K562 (cell line): ENCODE measurements at regions not wholly inside any gene's neighbourhood (a gene's known extent, or its start where the extent isn't known, plus 50 kb on each side); places are given as distances from the start of the nearest gene placed in this dataset.

Source experiments
- ATAC-seq: fragments of 200-7000 bp; cut with Tn5 transposase; 3 replicates; pipeline ENCODE4 v1.9.1; 2020; ENCODE audit warnings: moderate library complexity
- BruUV-seq: library from RNA; stranded (reverse); fragments of 400-500 nt; replicated peaks from 2 replicates; lab custom pipeline; 2021; lab: Mats Ljungman, UMichigan
- CTCF ChIA-PET: fragments of 300-600 bp; formaldehyde crosslinking; extraction: SDS; loops from one replicate; lab custom pipeline; 2021; ENCODE audit warnings: low intra/inter-chr PET ratio; lab: Yijun Ruan, JAX
- POLR2A ChIA-PET: fragments of 300-600, 350-650 bp; sonication (Branson Sonifier 250); formaldehyde crosslinking; extraction: SDS; loops from one replicate; lab custom pipeline; 2021; ENCODE audit warnings: antibody characterized with exemption, inconsistent platforms; lab: Yijun Ruan, JAX
- DNase-seq, 4 experiments: peaks; one replicate each; pipeline versions ENCODE4 v3.0.0 to v3.0.0-alpha.2; 2011 to 2018; ENCODE audit warnings: low spot score in 3 of 4, mixed read lengths in 3 of 4; ENCODE audit errors: extremely low read depth in 1 of 4
- FAIRE-seq: peaks from 2 replicates; lab custom pipeline; 2011; peaks lifted over from hg19 to GRCh38; lab: Jason Lieb, UNC
- H2AFZ ChIP-seq: 2 replicates; pipeline ENCODE4 v1.6.0; 2011; ENCODE audit warnings: low read depth, low read length, control low read depth, inconsistent platforms
- H3K27ac ChIP-seq: fragments of 200-600 bp; 3 replicates; pipeline ENCODE4 v1.8.0; 2011; ENCODE audit warnings: low read depth, mild to moderate bottlenecking, control low read depth, inconsistent platforms, low read length, moderate library complexity, mixed read lengths; ENCODE audit errors: extremely low read depth
- H3K27me3 ChIP-seq, 2 experiments: fragments of 300-600 bp in 1 of 2; 2 replicates in 1 of 2; 3 replicates in 1 of 2; pipeline versions ENCODE4 v1.6.0 to v1.8.0; 2011; ENCODE audit warnings: inconsistent platforms in 2 of 2, low read length in 2 of 2, mild to moderate bottlenecking in 1 of 2, mixed read lengths in 1 of 2, moderate library complexity in 1 of 2; ENCODE audit not compliant: control insufficient read depth in 2 of 2, insufficient read depth in 2 of 2
- H3K36me3 ChIP-seq: fragments of 300-600 bp; 3 replicates; pipeline ENCODE4 v1.8.0; 2011; ENCODE audit warnings: mild to moderate bottlenecking, low read length, inconsistent platforms; ENCODE audit not compliant: control insufficient read depth, insufficient read depth
- H3K4me1 ChIP-seq, 2 experiments: fragments of 200-600 bp in 1 of 2; replicated peaks in 1 of 2; 2 replicates in 1 of 2; 3 replicates in 1 of 2; pipeline versions ENCODE4 v1.5.1 to v1.8.0; 2011; ENCODE audit warnings: inconsistent platforms in 2 of 2, low read length in 2 of 2, mild to moderate bottlenecking in 1 of 2, mixed read lengths in 1 of 2, moderate library complexity in 1 of 2; ENCODE audit not compliant: control insufficient read depth in 2 of 2, insufficient read depth in 2 of 2
- H3K4me2 ChIP-seq: 2 replicates; pipeline ENCODE4 v1.6.1; 2011; ENCODE audit warnings: low read length, control low read depth, inconsistent platforms, mixed read lengths; ENCODE audit not compliant: insufficient read depth
- H3K4me3 ChIP-seq: fragments of 200-600 bp; sonication (generic), shearing (Covaris generic); 2 replicates; pipeline ENCODE4 v1.5.1; 2016; ENCODE audit warnings: control low read depth, inconsistent platforms
- H3K79me2 ChIP-seq: fragments of 200-600 bp; 3 replicates; pipeline ENCODE4 v1.8.0; 2011; ENCODE audit warnings: low read length, inconsistent platforms; ENCODE audit not compliant: control insufficient read depth, insufficient read depth
- H3K9ac ChIP-seq, 2 experiments: 2 replicates each; pipeline versions ENCODE4 v1.6.0 to v1.6.1; 2011; ENCODE audit warnings: low read depth in 2 of 2, low read length in 2 of 2, control low read depth in 1 of 2, inconsistent platforms in 1 of 2, mild to moderate bottlenecking in 1 of 2, mixed read lengths in 1 of 2; ENCODE audit not compliant: insufficient read depth in 1 of 2
- H3K9me1 ChIP-seq: one replicate; pipeline ENCODE4 v1.6.0; 2011; ENCODE audit warnings: inconsistent platforms, mild to moderate bottlenecking, low read length, moderate library complexity; ENCODE audit not compliant: control insufficient read depth, insufficient read depth
- H3K9me3 ChIP-seq: replicated peaks from 2 replicates; pipeline ENCODE4 v1.5.1; 2011; ENCODE audit warnings: low read depth, low read length, inconsistent platforms; ENCODE audit not compliant: control insufficient read depth, insufficient read depth
- H4K20me1 ChIP-seq: replicated peaks from 2 replicates; pipeline ENCODE4 v1.6.1; 2011; ENCODE audit warnings: low read length, inconsistent platforms, mixed read lengths; ENCODE audit not compliant: control insufficient read depth, insufficient read depth
- CEBPZ ChIP-seq: fragments of 150-350 bp; IDR thresholded peaks from 2 replicates; pipeline ENCODE4 v1.6.1; 2014; ENCODE audit warnings: low read depth, mild to moderate bottlenecking, low read length, borderline replicate concordance
- CTCFL ChIP-seq: IDR thresholded peaks from 2 replicates; pipeline ENCODE4 v1.6.1; 2011; ENCODE audit warnings: borderline replicate concordance, low read depth, mild to moderate bottlenecking, moderate library complexity, low read length; ENCODE audit not compliant: insufficient read depth, poor library complexity, severe bottlenecking
- FOS ChIP-seq: IDR thresholded peaks from 3 replicates; pipeline ENCODE4 v1.6.1; 2011; ENCODE audit not compliant: insufficient read length; ENCODE audit errors: extremely low read depth
- MECOM ChIP-seq: fragments of 250-450 bp; sonication (Bioruptor Pico); IDR thresholded peaks from 2 replicates; pipeline ENCODE4 v1.8.0; 2022; ENCODE audit warnings: inconsistent platforms
- NCOA2 ChIP-seq, 2 experiments: fragments of 450-650 bp; IDR thresholded peaks; 2 replicates each; pipeline ENCODE4 v1.6.1; 2018; ENCODE audit warnings: mild to moderate bottlenecking in 2 of 2, moderate library complexity in 1 of 2; ENCODE audit not compliant: partially characterized antibody in 2 of 2
- NCOA4 ChIP-seq: fragments of 450-650 bp; IDR thresholded peaks from 2 replicates; pipeline ENCODE4 v1.6.1; 2018; ENCODE audit warnings: mild to moderate bottlenecking; ENCODE audit not compliant: partially characterized antibody
- PRMT5 ChIP-seq: sonication (generic); formaldehyde crosslinking; IDR thresholded peaks from 2 replicates; pipeline ENCODE4 v1.5.0; 2020; ENCODE audit warnings: missing genetic modification reagents
- TEAD4 ChIP-seq, 2 experiments: sonication (generic) in 1 of 2; formaldehyde crosslinking in 1 of 2; IDR thresholded peaks; 2 replicates each; pipeline versions ENCODE4 v1.6.1 to v1.8.0; 2012 to 2022; ENCODE audit warnings: borderline replicate concordance in 1 of 2, inconsistent platforms in 1 of 2, low read length in 1 of 2, mild to moderate bottlenecking in 1 of 2, missing genetic modification reagents in 1 of 2
- TOE1 ChIP-seq, 2 experiments: fragments of 450-650 bp in 1 of 2; sonication (generic) in 1 of 2; formaldehyde crosslinking in 1 of 2; IDR thresholded peaks; 2 replicates each; pipeline versions ENCODE4 v1.7.1 to v1.8.0; 2016 to 2022; ENCODE audit warnings: borderline replicate concordance in 2 of 2, mild to moderate bottlenecking in 2 of 2, antibody characterized with exemption in 1 of 2, inconsistent platforms in 1 of 2, low read depth in 1 of 2, missing genetic modification reagents in 1 of 2, moderate library complexity in 1 of 2
- TSC22D4 ChIP-seq: fragments of 450-650 bp; IDR thresholded peaks from 2 replicates; pipeline ENCODE4 v1.6.1; 2016; ENCODE audit warnings: missing genetic modification characterization, missing biosample characterization, control low read depth
- ZBTB2 ChIP-seq: fragments of 450-650 bp; IDR thresholded peaks from 2 replicates; pipeline ENCODE4 v1.6.1; 2016; ENCODE audit warnings: antibody characterized with exemption
- ZNF57 ChIP-seq: fragments of 450-650 bp; formaldehyde crosslinking; IDR thresholded peaks from 2 replicates; pipeline ENCODE4 v1.4.0; 2020; ENCODE audit warnings: mild to moderate bottlenecking, moderate library complexity
- ZNF586 ChIP-seq: fragments of 450-650 bp; formaldehyde crosslinking; conservative IDR thresholded peaks from 2 replicates; pipeline ENCODE4 v1.4.0; 2020; ENCODE audit warnings: mild to moderate bottlenecking, moderate library complexity
- ZNF740 ChIP-seq, 3 experiments: fragments of 200-800 bp in 1 of 3; sonication (Bioruptor generic) in 1 of 3; sonication (generic) in 1 of 3; formaldehyde crosslinking in 1 of 3; IDR thresholded peaks; 2 replicates each; pipeline versions ENCODE4 v1.6.1 to v1.8.0; 2016 to 2022; ENCODE audit warnings: mild to moderate bottlenecking in 2 of 3, missing compliant biosample characterization in 2 of 3, missing genetic modification characterization in 2 of 3, missing genetic modification reagents in 1 of 3
- WGBS: fragments of 100-300 bp; shearing (Covaris generic); methylation state at CpG from one replicate; pipeline ENCODE4 v1.1.6; 2016; ENCODE audit warnings: low coverage, mixed read lengths; ENCODE audit not compliant: insufficient coverage; ENCODE audit errors: missing lambda C conversion rate; 5-methylcytosine and 5-hydroxymethylcytosine counted together
- in situ Hi-C: fragments of 300-500 bp; cut with MboI; formaldehyde crosslinking; loops from 4 replicates; pipeline ENCODE4 v1.15.0; 2018; ENCODE audit warnings: inconsistent platforms, mixed read lengths
- intact Hi-C: fragments of 100-400 bp; cut with micrococcal nuclease; formaldehyde crosslinking; loops from 2 replicates; pipeline ENCODE4 v1.14.2; 2022

- intact Hi-C loops (no loop called here), in situ Hi-C loops (no loop called here)
- H4K20me1 ChIP-seq = no peaks in the 10 kb centered on the region
- no peak overlapping the region for H2AFZ ChIP-seq
- no peaks in the 10 kb centered on the region for H3K9me3 ChIP-seq
- no peaks in the 10 kb centered on the region for H3K79me2 ChIP-seq
- DNase-seq = no peak
- H3K4me1 ChIP-seq = no peaks in the 10 kb centered on the region
- ChIA-PET POLR2A (no interaction called here), CTCF (no interaction called here)
- no peak for ATAC-seq
- H3K4me3 ChIP-seq = no peak overlapping the region
- no peak overlapping the region for H3K4me2 ChIP-seq
- 0% methylated on average over 2 of the region's 2 CpGs for WGBS
- FAIRE-seq = no peak
- no peaks in the 10 kb centered on the region for H3K36me3 ChIP-seq
- BruUV-seq = no TSS peak
- no peak overlapping the region for H3K9ac ChIP-seq
- H3K9me1 ChIP-seq = no peaks in the 10 kb centered on the region
- no peak overlapping the region for H3K27ac ChIP-seq
- H3K27me3 ChIP-seq = no peaks in the 10 kb centered on the region
- TF ChIP-seq NCOA4 = no peak
- TF ChIP-seq MECOM = no peak
- no peak for TF ChIP-seq CTCFL
- TF ChIP-seq FOS = no peak
- TF ChIP-seq ZBTB2 = no peak
- no peak for TF ChIP-seq TEAD4 (IDR thresholded peaks at IDR 0.05; ENCODE audit: low read length)
- TF ChIP-seq TEAD4 (CRISPR knock-in tag; IDR thresholded peaks at IDR 0.05; ENCODE audit: borderline replicate concordance) = no peak
- no peak for TF ChIP-seq TSC22D4 (tag)
- no peak for TF ChIP-seq ZNF57
- no peak for TF ChIP-seq PRMT5 (CRISPR knock-in tag)
- TF ChIP-seq TOE1 (IDR thresholded peaks at IDR 0.05; ENCODE audit: borderline replicate concordance) = no peak
- no peak for TF ChIP-seq TOE1 (CRISPR knock-in tag; IDR thresholded peaks at IDR 0.05; ENCODE audit: borderline replicate concordance, low read depth)
- TF ChIP-seq CEBPZ = no peak
- TF ChIP-seq NCOA2 (IDR thresholded peaks at IDR 0.05; ENCODE audit: partially characterized antibody in 2 of 2) = no peak
- TF ChIP-seq ZNF586 = no peak
- no peak for TF ChIP-seq ZNF740 (CRISPR knock-in tag; IDR thresholded peaks at IDR 0.05)
- no peak for TF ChIP-seq ZNF740 (tag; IDR thresholded peaks at IDR 0.05)
Measured at GRCh38 chr5:126188804-126189203, 234.4 kb upstream of the GRAMD2B start.
